Activated naive CD4-positive, alpha-beta T cell treated with Interleukin-2 at 50 U/mL for 16 hours (primary cell): ENCODE measurements at regions not wholly inside any gene's neighbourhood (a gene's known extent, or its start where the extent isn't known, plus 50 kb on each side); places are given as distances from the start of the nearest gene placed in this dataset.

Source experiments
- DNase-seq: peaks from one replicate; pipeline ENCODE4 v3.0.0-alpha.2; 2020

DNA sequence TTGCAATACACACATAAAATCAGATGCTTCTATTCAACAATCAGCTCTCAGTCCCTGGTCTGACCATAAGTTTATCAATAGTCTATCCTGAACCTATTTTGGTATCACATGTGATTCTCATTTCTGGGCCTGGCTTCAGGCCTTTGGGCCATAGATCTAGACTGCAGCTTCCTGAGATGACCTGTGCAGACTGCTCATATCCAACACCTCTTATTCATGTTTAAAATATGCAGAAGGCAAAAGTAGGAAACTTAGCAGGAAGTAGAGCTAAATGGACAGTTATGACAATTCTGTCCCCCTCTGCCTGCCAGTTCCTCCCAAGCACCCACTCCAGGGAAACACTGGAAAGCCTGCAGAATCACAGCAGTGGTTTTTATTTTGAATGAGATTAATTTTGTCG is 53.3 kb downstream of the C7orf25 start:
- DNase-seq, result no peak

DNA sequence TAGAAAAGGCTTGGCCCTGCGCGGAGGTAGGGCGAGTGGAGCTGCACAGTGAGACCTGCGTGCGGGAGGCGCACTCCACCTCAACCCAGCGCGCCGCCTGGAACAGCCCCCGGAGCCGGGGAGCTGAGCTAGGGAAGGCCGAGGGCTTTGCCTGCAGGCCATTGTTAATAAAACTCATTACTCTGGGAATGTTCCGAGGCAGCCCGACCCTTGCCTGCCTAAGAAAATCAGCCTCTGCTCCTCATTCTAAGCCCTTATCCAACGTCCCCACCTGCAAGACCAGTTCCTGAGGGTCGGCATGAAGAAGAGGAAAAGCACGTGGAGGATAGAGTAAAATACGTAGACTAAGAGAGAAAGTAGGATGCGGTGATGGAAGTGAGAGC is 55.3 kb downstream of the C7orf25 start:
- DNase-seq, result no peak

DNA sequence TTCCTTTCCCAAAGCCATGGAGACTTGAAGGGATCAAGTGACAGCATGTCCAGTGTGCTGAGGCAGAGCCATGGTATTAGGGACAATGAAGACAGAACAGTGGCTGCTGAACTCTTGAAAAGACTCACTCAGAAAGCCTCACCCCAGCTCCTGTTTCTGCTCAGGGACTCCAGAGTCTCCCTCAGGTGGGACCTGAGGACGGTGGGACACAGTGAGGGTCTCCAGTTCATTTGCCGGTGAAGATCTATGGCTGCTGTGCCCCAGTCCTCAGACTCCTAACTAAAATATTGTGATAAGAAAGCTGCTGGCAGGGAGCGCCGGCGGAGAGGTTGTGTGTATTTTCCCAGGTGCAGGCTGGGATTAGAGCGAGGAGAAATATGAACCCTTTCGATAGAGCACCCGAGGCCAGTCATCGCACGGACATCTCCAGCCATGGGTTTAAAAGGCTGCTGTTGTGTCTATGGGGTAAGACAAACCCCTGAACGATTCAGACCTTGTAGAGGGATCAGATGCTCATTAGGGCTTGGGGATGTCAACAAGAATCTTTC is 57.2 kb downstream of the C7orf25 start:
- no peak for DNase-seq

DNA sequence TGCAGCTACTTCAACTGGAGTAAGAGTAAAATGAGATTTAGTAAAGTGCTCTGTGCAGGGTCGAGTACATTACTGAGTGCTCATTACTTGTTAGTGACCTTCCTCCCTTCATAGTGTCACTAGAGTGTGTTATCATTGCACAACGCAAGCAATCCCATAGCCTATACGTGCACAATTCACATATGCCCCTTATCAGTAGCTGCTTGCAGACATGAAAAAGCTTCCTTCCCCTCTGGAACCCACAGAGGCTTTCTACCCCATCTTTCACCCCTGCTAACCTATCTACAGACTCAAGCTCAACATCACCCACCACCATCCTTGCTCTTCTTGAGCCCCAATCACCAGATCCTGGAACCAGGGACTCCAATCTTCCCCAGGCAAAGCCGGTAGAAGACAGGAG is 59.3 kb downstream of the C7orf25 start:
- no peak for DNase-seq

DNA sequence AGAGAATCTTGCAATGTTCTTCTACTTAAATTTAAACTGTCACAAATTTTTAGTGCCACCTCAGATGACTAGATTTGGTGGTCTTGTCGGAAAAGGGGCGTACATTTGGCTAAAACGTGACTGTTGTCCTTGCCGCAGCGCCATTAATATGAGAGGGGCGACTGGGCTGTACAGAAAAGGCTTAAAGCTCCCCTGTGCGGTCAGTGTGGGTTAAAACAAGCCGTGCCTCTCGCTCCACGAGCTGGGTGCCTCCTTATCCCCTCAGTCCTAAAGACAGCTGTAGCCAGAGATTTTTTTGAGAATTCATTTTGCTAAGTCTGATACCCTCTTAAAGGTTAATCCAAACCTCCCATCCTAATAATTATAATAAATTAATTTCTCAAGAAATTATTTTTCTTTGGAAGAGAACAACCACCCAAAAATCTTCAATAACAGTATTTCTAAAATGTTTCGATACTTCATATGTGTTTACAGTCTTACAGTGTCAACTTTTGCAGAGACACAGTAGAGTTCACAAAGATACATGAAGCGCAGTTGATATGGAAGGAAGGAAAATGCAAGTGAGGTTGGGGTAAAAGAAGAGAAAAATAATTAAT is 68.6 kb downstream of the C7orf25 start:
- DNase-seq, result no peak

DNA sequence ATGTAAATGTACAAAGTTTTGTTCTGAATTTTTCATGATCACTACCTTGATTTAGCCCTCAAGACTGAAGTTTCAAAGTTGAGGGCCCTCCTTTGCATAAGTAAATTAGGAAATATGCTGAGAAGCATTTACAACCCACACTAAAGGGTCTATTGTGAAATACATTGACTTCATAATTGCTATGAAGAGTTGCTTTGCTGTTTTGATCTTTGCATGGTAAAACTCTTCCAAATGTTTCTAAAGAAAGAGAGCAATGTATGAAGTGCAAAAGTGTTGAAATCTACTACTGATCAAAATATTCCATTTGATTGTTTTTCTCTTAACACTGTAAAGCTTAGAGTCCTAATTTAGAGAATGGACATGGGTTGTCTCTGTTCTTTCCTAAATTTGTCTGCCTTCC is 77.2 kb downstream of the C7orf25 start:
- DNase-seq, result no peak

DNA sequence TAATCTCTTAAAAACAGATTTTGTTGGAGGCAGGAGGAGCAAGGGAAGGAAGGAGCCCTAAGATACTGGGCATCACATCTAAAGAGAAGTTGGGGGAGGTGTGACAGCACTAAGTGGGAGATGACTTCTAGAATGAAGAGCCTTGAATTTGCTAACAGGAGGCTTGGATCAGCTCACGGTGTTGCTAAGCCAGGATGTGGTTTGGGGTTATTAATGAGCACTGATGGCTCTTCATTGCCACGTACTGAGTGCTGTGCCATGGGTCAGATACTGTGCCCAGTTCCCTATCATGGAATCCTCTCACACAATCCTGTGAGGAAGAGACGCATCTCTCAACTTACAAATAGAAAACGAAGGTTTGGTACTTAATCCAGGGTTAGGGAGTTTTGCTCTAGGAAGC is 78.5 kb downstream of the C7orf25 start:
- DNase-seq, result no peak

DNA sequence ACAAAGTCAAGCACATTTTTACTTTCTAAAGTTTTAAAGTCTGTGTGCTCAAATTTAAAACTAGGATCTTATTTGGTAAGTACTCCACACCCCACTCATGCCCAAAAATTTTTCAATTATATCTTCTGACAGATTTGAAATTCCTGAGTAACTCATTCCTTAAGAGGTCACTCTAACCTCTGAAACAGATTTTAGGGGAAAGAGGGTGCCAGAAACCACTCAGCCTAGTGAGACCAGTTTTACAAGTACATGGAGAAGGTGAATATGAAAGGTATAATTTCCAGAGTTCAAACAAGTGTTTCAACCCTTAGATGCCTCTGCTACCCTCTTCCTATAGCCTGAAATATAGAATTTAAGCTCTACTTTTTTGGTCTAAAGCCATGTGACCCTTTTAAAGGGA is 79.2 kb downstream of the C7orf25 start:
- no peak for DNase-seq

DNA sequence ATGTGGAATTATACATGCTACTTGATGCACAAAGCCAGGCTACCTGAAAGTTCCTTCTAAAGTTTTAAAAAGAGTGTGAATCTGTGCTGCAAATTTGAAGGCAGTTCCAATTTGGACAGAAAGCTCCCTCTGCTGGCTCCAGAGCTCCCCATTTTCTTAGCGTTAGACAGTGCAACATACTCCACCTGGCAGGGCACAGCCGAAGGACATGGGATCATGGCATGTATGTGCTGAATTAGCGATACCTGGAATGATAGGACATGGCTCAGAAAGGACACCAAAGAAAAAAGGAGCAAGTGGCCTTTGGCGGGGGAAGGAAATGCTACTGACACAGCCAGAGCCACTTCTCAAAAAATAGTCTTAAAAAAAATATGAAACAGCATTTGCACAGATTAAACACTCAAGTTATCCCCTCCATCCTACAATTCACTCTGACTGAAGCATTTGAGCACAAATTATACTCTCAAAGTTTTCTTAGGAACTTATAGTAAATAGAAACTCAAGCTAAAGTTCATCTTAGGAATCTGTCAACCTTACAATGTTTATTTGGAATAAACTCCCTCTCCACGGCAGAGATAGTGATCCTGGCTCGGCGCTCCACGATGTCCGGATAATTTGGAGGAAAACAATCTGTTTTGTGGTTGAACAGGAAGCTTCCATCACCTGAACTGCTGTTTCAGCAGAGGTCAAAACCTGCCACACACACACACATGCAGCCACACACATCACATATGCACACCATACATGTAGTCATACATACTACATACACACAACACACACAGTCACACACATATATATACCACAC is 80.0 kb downstream of the C7orf25 start:
- DNase-seq, result no peak

DNA sequence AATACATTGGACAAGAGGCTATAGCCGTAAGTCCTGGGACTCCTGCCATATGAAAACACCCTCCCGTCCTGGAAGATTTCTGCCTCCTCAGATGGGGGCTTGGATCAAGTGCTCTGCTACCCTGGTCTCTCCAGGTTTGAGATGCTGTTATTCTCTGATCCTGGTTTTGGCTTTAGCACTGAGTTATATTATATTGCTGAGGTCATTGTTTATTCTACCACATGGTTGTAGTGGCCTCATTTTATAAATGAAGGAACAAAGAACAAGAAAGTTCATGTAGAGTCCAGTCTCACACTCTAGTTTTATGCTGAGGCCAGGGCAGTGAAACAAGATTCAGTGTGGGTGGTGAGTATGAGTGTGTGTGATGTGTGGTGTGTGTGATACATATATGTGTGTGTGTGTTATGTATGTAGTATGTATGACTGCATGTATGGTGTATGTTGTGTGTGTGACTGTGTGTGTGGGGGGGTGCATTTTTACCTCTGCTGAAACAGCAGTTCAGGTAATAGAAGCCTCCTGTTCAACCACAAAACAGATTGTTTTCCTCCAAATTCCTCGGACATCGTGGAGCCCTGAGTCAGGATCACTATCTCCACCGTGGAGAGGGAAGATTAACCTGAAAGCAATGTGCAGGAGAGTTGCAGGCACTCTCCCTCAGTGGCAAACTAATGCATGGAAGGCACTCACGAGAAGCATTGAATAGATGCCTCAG is 80.7 kb downstream of the C7orf25 start:
- no peak for DNase-seq

DNA sequence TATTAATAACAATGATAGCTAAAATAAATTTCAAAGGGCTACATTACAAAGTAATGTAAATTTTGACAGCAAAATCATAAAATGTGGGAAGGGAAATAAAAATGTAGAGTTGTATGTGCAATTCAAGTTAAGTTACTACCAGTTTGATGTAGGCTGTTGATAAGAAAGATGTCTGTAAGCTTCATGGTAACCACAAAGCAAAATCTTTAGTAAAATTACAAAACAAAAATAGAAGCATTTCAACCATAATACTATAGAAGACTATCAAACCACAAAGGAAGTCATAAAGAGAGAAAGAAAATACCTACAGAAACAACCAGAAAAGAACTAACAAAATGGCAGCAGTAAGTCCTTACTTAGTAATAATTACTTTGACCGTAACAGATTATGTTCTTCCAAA is 99.1 kb downstream of the C7orf25 start:
- no peak for DNase-seq

DNA sequence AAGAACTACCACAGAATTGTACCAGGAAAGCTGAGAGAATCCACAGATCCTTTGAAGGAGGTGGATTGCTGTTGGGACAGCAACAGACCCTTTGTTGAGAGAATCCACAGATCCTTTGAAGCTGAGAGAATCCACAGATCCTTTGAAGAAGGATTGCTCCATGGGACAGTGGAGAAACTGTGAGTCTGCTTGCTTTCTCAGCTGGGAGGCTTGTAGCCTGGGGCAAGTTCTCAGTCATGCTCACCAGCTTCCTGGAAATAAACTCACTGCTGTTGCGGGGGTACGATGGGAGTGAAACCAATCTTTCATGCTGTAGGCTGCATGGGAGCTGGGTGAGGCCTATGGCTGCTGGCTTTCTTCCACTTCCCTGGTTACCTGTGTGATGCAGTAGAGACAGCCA is 106.3 kb downstream of the C7orf25 start:
- no peak for DNase-seq

DNA sequence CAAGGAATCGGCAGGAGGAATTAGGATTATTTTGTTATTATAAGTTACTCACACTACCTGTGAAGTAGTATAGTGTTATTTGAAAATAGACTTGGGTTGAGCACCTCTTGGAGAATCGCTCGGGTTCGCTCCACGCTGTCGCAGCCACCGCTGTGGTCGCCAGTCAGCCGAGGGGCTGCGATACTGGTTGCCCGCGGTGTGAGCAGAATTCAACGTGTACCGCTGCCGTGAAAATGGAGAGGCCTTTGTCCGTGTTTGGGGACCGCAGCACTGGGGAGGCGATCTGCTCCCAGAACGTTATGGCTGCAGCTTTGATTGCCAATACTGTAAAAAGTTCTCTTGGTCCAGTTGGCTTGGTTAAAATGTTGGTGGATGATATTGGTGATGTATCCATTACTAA is 117.2 kb downstream of the C7orf25 start:
- no peak for DNase-seq

DNA sequence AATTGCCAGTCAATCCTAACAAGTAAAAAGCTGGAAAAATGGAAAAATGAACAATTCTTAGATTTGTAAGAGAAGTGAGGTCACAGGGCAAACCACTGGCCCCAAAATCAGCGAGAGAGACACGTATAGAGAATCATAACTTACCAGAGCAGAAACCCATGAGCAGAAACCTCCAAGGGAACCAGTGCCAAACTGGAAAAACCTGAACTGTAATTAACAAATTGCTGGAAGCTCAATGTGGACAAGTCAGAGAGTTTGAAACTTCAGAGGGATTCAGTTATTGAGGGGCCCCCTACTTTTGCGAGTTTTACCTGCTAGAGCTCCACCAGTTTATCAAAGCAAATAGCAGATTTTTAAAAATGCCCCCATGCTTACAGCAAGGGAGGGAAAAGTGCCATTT is 119.0 kb downstream of the C7orf25 start:
- DNase-seq, result no peak

DNA sequence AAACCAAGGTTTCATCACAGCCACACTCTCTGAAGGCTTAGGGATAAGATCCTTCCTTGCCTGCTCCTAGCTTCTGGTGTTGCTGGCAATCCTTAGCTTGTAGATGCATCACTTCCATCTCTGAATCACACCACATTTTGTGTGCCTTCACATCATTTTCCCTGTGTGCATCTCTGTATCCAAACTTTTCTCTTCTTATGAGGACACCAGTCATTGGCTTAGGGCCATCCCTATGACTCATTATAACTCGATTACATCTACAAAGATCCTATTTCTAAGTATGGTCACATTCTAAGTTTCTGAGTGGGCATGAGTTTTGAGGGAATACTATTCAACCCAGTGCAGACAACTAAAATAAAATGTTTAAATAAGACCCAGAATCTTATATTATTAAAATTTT is 121.7 kb downstream of the C7orf25 start:
- DNase-seq, result no peak

DNA sequence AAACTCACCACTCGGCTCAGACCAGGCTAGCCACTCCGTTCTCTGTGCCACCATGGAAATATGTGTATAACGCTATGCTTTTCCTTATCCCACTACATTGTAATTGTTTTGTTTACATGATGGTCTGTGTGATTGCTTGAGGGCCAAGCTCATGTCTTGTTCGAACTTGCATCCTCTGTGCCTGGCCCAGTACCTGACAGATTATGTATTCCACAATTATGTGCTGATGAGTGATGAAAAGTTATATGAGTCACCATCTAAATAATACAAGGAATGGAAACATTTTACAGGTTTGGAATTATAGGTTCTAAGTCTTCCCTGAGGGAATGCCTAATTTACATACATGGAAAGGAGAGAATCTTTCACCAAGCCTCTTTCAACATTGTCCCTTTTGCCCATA is 137.4 kb downstream of the C7orf25 start:
- DNase-seq, result no peak

DNA sequence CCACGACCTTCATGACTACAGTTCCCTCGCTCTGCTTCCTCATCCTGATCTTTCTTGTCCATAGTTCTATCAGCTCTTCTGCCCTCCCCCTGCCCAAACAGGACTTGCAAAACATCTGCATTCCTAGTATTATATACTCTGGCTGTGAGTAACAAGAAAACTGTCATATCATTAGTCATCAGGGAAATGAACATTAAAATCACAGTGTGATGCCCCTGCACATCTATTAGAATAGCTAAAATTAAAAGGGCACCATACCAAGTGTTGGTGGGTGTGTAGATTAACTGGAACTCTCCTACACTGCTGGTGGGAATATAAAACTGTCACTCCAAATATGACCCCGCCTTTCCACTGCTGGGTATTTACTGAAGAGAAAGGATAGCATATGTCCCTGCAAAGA is 141.8 kb downstream of the C7orf25 start:
- DNase-seq, result no peak

DNA sequence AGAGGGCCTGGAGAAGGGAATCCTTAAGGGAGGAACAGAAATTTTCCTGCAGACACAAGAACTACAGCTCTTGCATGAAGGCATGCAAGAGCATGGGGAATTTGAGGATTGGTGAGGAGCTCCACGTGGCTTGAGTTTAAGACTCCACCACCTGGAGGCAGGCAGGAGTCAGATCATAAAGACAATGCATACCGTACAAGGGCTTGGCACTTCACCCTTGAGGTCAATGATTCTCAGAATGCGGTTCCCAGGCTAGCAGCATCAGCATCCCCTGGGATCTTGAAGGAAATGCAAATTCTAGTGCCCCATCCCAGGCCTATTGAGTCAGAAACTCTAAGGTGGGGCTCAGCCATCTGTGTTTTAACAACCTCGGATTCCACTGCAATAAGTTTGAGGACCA is 143.8 kb downstream of the C7orf25 start:
- DNase-seq, result no peak

DNA sequence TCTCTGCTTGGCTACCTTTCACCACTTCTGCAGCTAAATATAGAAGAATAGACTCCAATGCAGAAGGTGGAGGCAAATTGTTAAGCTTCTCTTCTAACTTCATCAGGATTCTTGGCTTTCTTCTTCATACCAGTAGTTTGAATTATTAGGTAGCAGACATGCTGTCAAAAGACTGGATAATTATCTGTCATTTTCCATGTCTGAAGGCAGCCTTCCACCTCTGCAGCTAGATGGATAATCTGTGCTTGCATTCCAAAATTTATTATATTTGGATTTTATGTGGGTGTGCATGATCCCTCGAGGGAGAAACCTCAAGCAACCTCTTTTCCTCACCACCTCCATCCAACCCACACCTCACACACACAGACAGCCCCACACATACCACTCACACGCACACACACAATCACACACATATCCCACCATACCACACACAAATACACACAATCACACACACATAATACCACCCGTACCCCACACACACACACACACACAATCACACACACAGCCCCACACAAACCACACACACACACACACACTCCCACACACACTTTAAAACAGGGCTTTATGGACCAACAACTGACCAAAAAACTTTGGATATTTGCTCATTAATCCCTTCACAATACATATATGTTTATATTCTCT is 145.0 kb downstream of the C7orf25 start:
- DNase-seq, result no peak

DNA sequence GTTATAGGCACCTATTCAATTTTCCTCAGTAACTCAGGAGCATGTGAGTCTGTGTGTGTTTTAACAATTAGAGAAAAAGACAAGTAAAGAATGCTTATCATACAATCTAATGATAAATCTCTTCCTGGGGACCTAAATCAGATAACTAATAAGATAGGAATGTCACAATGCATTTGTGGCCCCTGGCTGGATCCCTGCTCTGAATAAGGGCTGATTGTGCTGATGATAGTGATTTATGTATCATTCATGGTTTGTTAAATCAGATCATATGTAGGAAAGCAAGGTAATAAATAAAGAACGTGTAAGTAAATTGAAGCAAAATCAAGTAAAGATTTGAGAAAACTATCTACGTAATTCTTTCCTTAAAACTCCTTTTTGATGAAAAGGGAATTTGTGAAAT is 145.9 kb downstream of the C7orf25 start:
- DNase-seq, result no peak

DNA sequence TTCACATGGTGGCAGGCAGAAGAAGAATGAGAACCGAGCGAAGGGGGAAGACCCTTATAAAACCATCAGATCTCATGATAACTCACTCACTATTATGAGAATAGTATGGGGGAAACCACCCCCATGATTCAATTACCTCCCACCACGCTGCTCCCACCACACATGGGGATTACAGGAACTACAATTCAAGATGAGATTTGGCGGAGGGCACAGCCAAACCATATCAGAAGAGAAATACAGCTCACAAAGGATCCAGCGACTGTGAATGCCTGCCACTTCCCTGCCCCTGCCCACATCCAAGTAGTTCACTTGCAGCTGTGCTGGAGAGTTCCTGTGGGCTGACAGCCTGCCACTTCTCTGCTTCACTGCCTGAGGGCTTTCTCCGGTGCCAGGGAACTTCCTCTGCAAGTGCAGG is 148.7 kb downstream of the C7orf25 start:
- no peak for DNase-seq

DNA sequence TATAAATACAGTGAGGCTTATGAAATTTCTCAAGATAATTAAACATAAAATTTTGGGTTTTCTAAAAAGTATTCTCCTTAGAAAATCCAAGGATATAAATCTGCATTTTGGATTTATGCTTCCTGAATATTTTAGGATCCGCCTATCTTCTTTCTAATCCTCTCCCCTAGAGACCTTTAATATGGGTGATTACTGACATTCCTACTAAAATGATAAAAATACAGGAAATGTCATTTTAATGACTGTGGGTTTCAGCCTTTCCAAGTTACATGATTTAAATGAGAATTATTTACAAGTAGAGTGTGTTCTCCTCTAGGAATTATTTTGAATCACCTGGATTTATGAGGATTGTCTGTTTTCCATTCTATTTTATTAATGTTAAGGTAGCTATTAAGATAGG is 150.4 kb downstream of the C7orf25 start:
- DNase-seq, result no peak

DNA sequence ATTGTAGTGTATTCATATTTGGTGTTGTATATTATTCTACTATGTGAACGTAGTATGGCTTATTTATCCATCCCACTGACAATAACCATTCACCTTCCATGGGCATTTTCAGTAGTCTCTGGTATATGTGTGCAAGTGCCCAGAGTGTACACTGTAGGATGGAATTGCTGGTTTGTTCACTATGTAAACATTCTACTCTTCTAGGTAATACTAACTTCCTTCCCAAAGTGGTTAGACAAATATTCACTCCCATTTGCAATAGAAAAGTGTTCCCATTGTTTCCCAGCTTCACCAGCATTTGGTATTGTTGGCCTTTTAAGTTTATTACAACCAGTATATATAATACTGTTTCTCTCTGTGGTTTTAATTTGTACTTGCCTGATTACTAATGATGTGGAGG is 153.7 kb downstream of the C7orf25 start:
- no peak for DNase-seq

DNA sequence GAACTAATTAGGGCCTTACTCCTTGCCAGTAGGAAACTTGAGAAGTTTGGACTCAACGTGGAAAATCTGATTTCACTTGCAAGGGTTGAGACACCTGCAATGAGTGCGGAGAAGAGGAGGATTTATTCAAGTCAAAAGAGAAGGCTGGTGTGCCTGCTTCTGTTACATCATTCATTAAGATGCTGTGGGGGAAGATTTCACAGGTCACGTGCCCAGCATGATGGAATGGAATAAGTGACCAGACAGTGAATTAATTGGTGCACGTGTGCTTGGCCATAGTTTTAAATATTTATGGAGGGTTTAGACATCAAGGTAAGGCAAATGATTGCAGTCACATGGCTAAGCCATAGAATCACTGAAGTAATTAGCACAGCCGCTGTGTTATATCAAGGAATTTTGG is 155.0 kb downstream of the C7orf25 start:
- no peak for DNase-seq
